Mesodermal cell (in vitro differentiated cells): ENCODE measurements at regions not wholly inside any gene's neighbourhood (a gene's known extent, or its start where the extent isn't known, plus 50 kb on each side); places are given as distances from the start of the nearest gene placed in this dataset.
"Not testable (repeated sequence)": the region's sequence is repeated elsewhere in the genome, so short reads cannot be mapped to it uniquely, and the experiment has no call there.

ENCODE experiments used
- H3K27ac ChIP-seq: 2 replicates; pipeline ENCODE4 v1.7.0; 2013; ENCODE audit warnings: mild to moderate bottlenecking, low read depth, low read length, moderate library complexity; ENCODE audit not compliant: severe bottlenecking
- H3K36me3 ChIP-seq: 2 replicates; pipeline ENCODE4 v1.7.1; 2013; ENCODE audit warnings: mild to moderate bottlenecking, low read length, moderate library complexity; ENCODE audit not compliant: control insufficient read depth, insufficient read depth
- H3K4me1 ChIP-seq: one replicate; pipeline ENCODE4 v1.7.1; 2013; ENCODE audit warnings: mild to moderate bottlenecking, low read length; ENCODE audit not compliant: insufficient read depth, control insufficient read depth, poor library complexity, severe bottlenecking
- H3K4me3 ChIP-seq: 2 replicates; pipeline ENCODE4 v1.7.0; 2013; ENCODE audit warnings: low read length, control low read depth, mild to moderate bottlenecking; ENCODE audit not compliant: insufficient read depth, poor library complexity, severe bottlenecking; ENCODE audit errors: extremely low read depth
- H3K9me3 ChIP-seq: 2 replicates; pipeline ENCODE4 v1.7.1; 2013; ENCODE audit warnings: mild to moderate bottlenecking, low read length, moderate library complexity; ENCODE audit not compliant: control insufficient read depth
- WGBS, 2 experiments: methylation state at CpG; one replicate each; pipeline ENCODE4 v1.1.5; 2013; ENCODE audit warnings: missing lambda C conversion rate in 2 of 2; ENCODE audit not compliant: insufficient coverage in 2 of 2; 5-methylcytosine and 5-hydroxymethylcytosine counted together

- H3K36me3 ChIP-seq: no peaks in the 10 kb centered on the region
- H3K27ac ChIP-seq: no peak overlapping the region
- H3K4me1 ChIP-seq: no peaks in the 10 kb centered on the region
- WGBS, 2 experiments: 92 to 97% methylated on average over 4 to 5 of the region's 5 CpGs
- peaks cover 5% of the 10 kb centered on the region for H3K9me3 ChIP-seq
- H3K4me3 ChIP-seq: no peak overlapping the region
Observed at GRCh38 chr3:127079211-127079610, 96.3 kb downstream of the PLXNA1 start.

- H3K4me3 ChIP-seq: no peak overlapping the region
- no peaks in the 10 kb centered on the region for H3K36me3 ChIP-seq
- WGBS, 2 experiments: 91 to 94% methylated on average over 10 to 12 of the region's 12 CpGs
- no peaks in the 10 kb centered on the region for H3K9me3 ChIP-seq
- H3K27ac ChIP-seq: no peak overlapping the region
- H3K4me1 ChIP-seq: no peaks in the 10 kb centered on the region
Observed at GRCh38 chr3:127081001-127081720, 98.2 kb downstream of the PLXNA1 start.

DNA sequence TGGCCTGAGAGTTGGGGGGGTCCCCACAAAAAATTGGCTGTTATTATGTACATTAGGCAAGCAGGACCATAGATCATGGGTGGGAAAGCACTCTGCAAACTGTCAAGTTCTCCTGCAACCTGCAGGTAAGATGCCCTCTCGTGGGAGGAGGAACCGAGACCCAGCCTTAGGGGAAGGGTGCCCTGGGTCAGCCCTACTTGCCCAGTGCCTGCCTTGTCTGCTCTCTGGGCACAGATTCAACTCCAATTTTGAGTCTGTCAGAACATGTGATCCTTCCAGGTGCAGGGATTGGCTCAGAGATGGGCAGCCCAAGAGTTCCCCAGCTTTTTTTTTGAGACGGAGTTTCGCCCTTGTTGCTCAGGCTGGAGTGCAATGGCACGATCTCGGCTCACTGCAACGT lies 99.2 kb downstream of the PLXNA1 start:
- Histone ChIP-seq H3K36me3 (no peaks in the 10 kb centered on the region), H3K9me3 (no peaks in the 10 kb centered on the region), H3K4me1 (no peaks in the 10 kb centered on the region), H3K4me3 (no peak overlapping the region), H3K27ac (no peak overlapping the region)
- 90 to 92% methylated on average over 4 to 7 of the region's 7 CpGs for WGBS, 2 experiments

DNA sequence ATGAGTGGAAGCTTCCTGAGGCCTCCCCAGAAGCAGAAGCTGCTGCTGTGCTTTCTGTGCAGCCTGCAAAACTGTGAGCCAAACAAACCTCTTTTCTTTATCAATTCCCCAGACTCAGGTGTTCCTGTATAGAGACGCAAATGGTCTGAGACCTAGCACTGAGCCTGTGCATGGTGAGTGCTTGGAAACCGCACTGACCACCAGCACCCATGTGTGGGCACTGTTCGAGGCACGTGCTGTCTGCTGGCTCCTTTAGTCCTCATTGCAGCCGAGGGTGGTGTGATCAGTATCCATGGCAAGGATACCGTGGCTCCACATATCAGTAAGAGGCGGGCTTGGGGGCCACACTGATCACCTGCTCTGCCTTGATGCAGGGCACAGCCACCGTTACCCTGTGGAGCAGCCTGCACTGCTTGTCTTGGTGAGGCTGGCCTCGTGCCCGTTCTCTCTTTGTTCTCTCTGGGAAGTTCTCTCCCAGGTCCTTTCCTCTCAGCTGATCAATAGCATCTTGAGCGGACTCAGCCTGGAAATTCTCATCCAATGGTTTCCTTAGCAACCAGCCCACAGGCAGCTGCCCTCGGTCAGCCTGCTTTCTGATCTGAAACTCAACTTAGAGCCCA lies 101.0 kb downstream of the PLXNA1 start:
- H3K27ac ChIP-seq: no peak overlapping the region
- WGBS, 2 experiments: 84 to 86% methylated on average over 12 of the region's 12 CpGs
- H3K36me3 ChIP-seq: no peaks in the 10 kb centered on the region
- H3K4me1 ChIP-seq: peaks cover under 1% of the 10 kb centered on the region
- H3K9me3 ChIP-seq: no peaks in the 10 kb centered on the region
- H3K4me3 ChIP-seq: no peak overlapping the region

DNA sequence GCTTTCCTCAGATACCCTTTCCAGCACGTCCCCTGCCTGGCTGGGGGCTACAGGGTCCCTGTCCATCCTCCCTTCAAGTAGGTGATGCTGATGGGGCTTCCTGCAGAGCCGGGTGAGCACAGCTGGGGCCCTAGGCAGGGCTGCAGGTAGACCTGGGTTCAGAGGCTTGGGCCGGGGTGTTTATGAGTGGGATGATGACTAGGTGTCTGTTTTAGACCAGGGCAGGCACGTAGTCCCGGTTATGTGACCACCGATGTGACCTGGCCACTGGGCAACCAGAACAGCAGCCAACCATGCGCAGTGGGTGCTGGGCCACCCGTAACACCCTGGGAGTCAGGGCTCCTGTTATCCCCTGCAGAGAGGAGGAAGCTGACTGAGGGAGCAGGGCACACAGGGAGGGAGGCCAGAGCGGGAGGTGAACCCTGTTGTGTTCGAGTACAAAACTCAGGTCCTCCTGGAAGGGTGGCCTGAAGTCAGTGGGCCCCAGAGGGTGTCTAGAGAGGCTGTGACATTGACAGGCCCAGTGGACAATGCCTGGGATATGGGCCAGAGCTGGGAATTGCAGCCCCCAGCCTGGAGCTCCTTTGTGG lies 101.6 kb downstream of the PLXNA1 start:
- Histone ChIP-seq H3K4me1 (peaks cover 3% of the 10 kb centered on the region), H3K27ac (no peak overlapping the region), H3K9me3 (no peaks in the 10 kb centered on the region), H3K4me3 (no peak overlapping the region), H3K36me3 (no peaks in the 10 kb centered on the region)
- WGBS, 2 experiments: 87 to 89% methylated on average over 10 of the region's 10 CpGs

- no peaks in the 10 kb centered on the region for H3K9me3 ChIP-seq
- no peak overlapping the region for H3K4me3 ChIP-seq
- no peak overlapping the region for H3K27ac ChIP-seq
- H3K4me1 ChIP-seq: peaks cover 3% of the 10 kb centered on the region
- no peaks in the 10 kb centered on the region for H3K36me3 ChIP-seq
- 88 to 93% methylated on average over 9 to 12 of the region's 13 CpGs for WGBS, 2 experiments
Observed at GRCh38 chr3:127085576-127085975, 102.7 kb downstream of the PLXNA1 start.

DNA sequence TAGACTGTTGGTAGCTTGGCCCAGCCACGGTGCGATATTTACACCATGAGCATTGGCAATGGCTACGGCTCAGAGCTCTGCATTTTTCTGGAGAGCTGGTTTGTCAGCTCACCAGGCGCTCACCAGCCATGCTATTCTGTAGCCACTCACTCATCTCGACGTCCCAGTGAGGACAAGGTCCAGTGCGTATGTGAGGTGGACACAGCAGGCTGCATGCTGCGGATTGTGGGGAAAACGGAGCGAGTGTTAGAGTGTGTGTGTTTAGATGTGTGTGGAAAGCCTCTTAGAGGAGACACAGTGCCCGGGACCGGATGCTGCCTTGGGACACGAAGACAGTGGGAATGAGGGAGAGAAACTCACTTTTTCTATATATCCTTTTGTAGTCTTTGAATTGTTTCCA lies 103.7 kb downstream of the PLXNA1 start:
- H3K4me3 ChIP-seq, H3K9me3 ChIP-seq, H3K4me1 ChIP-seq, H3K27ac ChIP-seq, H3K36me3 ChIP-seq: not testable (repeated sequence)
- WGBS, 2 experiments: 96% methylated on average over 4 to 10 of the region's 13 CpGs

- 86 to 91% methylated on average over 8 to 9 of the region's 9 CpGs for WGBS, 2 experiments
- Histone ChIP-seq H3K4me1 (peaks cover 3% of the 10 kb centered on the region), H3K9me3 (no peaks in the 10 kb centered on the region), H3K27ac (no peak overlapping the region), H3K36me3 (no peaks in the 10 kb centered on the region), H3K4me3 (no peak overlapping the region)
Observed at GRCh38 chr3:127087441-127087840, 104.5 kb downstream of the PLXNA1 start.

DNA sequence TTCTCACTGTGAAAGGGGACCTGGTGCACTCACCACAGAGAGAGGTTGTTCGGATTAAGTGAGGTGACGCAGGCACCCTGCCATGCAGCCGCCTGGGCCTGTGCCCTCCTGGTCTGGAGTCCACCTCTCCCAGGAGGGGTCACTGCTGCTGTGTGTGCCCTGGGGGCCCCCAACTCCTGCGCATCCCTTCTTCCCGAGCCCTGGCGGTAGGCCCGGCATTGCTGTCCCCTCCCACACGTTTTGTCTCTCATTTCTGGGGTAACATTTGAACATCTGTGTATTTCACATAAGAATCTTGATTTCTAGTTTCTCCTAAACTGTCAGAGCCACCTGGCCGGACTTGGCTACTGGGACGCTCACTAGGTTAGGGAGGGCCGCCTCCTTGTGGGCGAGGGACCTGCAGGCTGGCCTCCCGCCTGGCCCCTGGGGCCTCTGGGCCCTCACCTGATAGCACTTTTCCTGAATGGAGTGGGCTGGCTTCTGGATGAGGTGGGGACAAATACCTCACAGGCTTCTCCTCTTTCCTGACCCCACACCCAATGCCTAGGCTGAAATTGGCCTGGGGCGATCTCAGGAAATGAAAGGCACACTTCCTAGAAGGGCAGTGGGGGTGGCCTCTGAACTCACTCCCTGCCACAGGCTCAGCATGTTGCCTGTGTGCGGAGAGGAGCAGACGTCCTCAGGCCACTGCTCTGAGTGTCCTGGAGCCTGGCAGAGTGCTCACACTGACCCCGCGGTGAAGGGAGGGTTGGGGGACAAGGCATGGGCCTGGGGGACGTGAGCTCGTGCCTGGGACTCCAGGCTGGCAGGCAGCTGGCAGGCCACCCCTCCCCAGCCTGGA lies 104.2 kb upstream of the PRR23E start:
- 73 to 80% methylated on average over 15 to 18 of the region's 20 CpGs for whole genome bisulfite sequencing, 2 experiments
- Histone ChIP-seq H3K4me3 (no peak overlapping the region), H3K27ac (no peak overlapping the region), H3K9me3 (no peaks in the 10 kb centered on the region), H3K36me3 (no peaks in the 10 kb centered on the region), H3K4me1 (peaks cover 3% of the 10 kb centered on the region)

DNA sequence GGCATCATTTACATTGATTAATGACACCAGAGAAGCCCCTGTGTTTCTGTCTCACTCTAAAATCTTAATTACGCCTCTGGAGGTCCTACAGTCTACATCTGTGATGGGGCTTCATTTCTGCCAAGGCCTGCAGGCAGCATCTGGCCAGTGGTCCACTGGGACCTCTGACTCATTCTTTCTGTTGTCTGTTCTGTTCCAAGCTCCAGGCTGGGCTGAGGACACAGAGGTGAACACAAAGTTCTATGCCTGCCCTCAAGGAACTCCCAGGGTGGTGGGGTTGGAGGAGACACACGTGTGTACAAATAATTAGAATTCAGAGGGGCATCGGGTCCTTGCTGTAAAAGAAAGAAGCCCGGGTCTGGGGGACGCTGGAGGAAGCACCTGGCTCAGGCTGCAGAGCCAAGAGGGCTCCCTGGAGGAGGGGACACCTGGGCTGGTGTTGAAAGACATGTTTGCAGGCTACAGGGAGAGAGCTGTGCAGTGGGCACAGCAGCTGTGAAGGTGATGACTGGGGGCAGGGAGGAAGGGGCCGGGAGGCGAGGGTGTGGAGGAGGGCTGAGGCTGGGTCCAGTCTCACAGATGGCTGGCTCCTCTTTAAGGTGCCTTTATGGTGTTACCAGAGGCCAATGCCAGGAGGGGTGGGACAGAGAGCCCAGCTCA lies 103.3 kb upstream of the PRR23E start:
- 86 to 97% methylated on average over 6 of the region's 7 CpGs for WGBS, 2 experiments
- H3K27ac ChIP-seq: no peak overlapping the region
- H3K4me3 ChIP-seq: no peak overlapping the region
- peaks cover 3% of the 10 kb centered on the region for H3K4me1 ChIP-seq
- H3K36me3 ChIP-seq: no peaks in the 10 kb centered on the region
- H3K9me3 ChIP-seq: no peaks in the 10 kb centered on the region
